HG02870 (cell line): ENCODE measurements at regions not wholly inside any gene's neighbourhood (a gene's known extent, or its start where the extent isn't known, plus 50 kb on each side); places are given as distances from the start of the nearest gene placed in this dataset.
"Not testable (repeated sequence)": the region's sequence is repeated elsewhere in the genome, so short reads cannot be mapped to it uniquely, and the experiment has no call there.

ENCODE experiments used
- ATAC-seq: cut with Tn5 transposase; IDR thresholded peaks from one replicate; pipeline ENCODE4 v1.9.1; 2021; ENCODE audit warnings: mild to moderate bottlenecking, moderate library complexity; ENCODE audit not compliant: unreplicated experiment

DNA sequence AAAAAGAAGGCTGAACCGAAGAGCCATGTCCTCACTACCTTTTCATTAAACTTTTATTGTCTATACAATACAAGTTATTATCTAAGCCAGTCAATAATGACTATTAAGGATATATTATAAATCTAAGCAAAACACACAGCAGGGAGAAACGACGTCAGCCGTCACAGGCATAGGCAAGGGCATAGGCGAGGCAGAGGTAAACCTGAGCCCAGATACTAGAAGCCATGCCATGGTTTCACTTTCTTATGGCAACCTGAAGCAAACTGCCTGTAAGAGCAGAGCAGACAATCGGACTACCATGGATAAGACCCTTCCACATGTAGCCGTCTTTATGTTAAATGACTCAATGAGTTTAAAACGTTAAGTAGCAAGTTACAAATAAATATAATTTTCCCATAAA lies 238.5 kb upstream of the ZNF521 start:
- no peak for ATAC-seq

DNA sequence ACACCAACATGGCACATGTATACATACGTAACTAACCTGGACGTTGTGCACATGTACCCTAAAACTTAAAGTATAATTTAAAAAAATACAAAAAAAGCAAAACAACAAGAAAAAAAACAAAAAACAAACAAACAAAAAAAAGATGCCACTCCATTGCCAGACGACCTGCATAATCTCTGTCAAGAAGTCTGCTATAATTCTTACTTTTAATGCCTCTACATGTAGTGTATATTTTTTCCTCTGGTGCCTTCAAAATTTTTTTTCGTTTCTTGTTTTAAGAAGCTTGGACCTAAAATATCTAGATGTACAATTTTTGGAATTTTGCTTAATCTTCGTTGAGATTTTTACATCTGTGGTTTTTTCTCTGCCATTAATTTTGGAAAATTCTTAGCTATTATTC lies 235.6 kb upstream of the ZNF521 start:
- ATAC-seq: no peak

DNA sequence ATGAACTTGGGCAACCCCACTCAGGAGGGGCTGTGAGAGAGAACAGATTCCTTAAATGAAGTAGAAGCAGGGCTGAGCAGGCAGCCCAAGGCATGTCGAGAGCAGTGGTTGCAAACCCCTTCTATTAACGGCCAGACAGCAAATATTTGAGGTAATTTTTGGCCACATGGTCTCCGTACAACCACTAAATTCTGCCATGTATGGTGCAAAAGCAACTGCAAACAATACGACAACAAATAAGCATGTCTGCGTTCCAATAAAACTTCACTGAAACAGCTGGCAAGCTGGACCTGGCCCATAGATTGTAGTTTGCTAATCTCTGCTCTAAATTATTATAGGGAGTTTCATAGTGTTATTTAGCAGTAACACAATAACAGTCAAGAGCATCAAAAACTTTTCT lies 217.0 kb upstream of the ZNF521 start:
- ATAC-seq: no peak

DNA sequence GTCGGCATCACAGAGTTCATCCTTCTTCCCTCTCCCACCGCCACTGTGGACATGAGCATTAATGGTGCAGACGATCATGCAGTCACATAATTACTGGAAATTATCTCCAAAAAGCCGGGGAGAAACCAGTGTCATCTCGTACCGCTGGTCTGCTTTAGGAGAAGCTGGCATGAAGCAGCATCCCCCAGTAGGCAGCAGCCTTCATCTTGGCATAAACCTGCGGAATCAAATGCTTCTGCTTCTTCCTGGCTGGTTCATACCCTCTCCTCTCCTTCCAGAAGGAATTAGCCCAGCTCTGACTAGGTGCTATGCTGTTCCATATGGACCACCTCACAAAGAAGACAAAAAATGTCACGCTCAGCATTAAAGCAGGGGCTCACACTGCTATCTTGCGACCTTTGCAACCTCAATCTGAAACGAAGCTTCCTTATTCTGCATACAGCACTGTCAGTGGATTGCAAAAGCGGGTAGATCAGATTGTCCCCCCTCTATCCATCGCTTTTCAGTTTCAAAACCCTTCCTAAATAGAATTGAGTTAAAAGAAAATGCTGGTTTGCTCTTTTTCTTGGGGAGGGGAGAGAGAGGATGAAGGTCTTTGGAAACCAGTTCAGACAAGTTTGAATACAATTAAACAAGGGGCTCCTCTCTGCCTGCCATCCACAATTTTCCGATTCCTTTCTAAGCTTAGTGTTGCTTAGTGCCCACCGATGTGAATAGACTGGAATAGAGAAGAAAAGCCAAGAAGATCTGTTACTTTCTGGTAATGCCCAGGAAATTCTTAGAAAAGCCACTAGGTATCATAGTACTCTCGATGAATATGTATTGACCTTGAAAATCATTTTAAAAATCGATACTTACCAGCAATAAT lies 212.1 kb upstream of the ZNF521 start:
- ATAC-seq: no peak

DNA sequence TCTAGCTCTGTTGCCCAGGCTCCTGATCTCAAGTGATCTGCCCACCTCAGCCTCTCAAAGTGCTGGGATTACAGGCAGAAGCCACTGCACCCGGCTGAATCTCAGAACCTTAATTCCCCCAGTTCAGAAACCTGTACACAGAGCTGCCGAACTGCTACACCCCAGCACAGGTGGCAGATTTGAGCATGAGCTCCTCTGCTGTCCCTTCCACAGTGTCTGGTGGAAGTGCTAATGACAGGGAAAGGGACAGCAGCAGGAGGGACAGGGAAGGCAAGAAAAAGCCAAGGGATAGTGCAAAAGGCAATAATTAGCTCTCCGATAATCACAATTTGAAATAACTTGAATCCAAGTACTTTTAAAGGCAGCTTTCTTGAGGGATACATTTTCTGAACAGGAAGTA lies 211.4 kb upstream of the ZNF521 start:
- ATAC-seq: no peak

DNA sequence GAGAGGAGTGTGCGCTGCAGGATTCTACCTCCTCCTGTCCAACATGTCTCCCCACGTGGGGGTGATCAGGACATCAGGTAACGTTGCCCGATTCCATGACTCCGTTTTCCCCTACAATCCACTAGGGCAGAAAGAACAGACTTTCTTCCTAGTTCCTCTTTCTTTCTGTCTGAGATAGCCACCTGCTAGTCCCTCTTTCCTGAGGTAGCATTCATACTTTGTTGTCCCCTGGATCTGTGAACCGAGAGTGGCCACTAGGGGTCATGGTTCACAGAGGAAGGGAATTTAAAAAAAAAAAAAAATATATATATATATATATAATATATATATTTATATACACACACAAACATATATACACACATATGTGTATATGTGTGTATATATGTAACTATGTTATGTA lies 210.0 kb upstream of the ZNF521 start:
- no peak for ATAC-seq

DNA sequence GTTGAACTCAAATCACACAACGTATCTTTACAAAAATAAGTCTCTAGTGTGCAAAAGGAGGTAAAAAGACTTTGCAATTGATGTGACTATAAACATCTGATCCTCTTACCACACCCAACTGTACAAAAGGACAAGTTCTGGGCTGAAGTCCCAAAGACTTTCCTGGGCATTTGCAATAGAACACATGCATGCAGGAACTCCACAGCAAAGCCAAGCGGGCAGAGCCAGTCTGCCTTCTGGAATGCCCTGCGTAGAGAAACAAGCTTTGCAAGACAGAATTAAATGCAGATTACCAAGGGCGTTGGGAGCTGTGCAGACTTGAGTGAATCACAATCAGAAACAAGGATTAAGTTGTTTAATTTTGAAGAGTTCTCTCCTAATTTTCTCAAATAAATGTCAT lies 208.4 kb upstream of the ZNF521 start:
- no peak for ATAC-seq

DNA sequence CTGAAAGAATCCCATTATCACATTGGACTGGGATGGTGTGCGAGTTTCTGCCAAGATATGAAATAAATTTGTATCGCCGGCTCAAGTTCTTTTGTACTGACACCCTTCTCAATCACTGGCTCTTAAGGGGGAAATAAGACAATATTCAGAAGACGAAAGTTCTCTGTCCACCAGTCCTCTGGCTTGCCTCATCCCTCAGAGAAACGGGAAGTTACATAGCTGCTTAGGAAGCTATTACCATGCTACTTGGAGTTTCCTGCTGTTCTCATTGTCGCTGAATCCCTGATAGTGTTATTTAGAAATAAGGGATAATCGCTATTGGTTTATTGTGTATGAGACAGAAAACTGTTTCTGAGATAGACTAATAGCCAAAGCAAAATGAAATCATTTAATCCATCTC lies 205.0 kb upstream of the ZNF521 start:
- no peak for ATAC-seq

DNA sequence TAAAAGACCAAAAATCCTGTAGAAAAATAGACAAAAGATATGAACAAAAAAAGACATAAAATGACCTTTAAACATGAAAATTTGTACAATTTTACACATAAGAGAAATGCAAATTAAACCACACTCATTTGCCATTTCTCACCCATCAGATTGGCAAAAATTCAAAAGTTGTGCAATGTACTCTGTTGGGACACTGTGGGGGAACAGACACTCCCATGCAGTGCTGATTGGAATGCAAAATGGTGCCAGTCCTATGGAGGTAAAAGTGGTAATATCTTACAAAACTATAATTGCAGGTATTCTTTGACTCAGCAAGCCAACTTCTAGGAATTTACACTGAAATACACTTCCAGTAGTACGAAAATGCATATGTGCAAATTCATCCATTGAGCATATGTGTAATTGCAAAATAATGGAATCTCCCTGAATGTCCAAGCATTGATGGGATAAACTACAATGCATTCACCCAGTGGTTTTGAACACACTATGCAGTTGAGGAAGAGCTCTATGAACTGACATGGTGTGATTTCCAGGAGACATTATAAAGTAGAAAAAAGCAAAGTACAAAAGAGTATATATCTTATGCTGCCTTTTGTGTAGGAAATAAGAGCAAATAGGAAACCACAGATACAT lies 201.8 kb upstream of the ZNF521 start:
- no peak for ATAC-seq

DNA sequence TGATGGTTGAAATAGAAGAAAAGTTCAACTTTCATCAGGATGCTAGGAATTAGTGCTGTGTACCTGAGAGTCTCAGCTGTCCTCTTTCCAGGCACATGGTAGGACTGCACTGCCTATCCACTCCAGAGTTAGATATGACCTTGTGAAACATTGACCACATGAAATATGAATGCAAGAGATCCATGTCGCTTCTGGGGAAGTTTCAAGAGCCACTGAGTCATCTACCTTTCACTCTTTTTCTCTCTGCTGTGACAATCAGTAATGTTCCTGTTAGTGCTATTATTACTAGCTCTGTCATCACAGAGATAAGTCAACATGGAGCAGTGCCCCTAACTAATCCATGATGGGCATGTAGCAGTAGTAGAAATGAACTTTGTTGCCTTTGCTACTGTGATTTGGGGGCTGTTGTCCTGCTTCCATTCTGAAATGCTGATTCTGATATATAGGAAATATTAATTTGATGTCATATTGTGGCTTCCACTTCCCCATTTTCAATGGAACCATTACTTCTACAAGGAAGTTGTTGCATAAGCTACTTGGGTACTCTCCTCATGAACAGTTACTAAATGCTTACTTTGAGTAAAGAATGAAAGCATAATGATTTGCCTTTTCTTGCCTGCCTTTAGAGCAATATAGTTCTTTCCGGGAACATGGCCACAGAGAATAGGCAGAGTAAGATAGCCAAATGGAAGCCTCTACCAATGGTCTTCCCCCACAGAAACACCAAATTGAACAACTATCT lies 192.8 kb upstream of the ZNF521 start:
- no peak for ATAC-seq

DNA sequence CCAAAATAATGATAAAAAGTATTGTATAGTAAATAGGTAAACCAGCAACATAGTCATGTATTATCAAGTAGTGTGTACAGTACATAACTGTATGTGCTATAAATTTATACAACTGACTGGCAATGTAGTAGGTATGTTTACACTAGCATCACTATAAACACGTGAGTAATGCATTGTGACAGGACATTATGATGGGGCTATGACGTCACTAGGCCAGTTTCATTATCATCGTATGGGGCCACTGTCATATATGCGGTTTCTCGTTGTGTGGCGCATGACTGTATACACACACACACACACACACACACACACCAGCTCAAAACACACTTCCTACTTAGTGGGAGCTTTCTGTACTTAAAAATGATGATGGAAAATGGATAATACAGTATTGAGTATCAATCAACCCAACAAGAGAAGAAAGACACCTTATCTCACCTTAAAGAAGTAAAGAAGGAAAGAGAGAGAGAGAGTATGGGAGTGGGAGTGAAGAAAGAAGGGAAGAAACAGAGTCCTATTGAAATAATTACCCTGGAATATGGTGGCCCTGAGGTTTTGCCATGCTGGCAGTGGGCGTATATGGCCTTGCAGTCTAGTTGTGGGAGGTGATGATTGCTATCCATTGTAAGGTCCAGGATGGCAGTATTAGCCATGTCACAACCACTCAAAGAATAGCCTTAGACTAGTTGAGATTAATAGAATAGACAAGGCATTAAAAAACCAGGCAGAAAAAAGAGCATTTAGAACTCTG lies 186.4 kb upstream of the ZNF521 start:
- no peak for ATAC-seq

DNA sequence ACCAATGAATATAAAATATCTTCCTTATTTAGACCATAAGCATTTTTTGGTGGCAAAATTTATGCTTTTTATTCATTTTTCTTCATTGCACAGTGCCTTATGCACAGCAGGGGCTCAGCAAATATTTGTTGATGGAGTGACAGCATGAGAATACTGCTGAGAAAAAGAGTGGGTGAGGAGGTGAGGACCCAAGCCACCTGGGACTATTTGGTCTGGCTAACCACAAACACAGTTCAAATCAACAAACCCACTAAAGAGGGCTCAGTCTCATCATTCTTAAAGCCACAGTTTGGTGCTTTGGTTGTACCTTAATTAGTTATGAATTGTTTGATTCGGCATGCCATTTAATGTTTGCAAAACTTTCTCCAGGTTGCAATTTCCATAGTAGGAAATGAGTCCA lies 183.5 kb upstream of the ZNF521 start:
- ATAC-seq: no peak

DNA sequence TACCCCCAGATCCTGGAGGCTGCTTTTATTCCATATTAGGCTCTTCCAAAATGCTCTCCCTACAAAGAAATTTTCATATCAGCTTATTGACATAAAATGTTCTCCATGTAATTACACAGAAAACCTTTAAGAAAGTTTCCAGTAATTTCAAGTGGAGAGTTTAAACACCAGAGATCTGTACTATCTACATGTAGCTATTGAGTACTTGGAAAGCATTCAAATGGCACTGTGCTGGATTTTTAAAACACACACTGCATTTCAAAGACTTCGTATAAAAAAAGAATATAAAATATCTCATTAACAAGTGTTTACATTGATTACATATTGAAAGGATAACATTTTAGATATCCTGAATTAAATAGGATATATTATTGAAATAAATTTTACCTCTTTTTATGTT lies 182.4 kb upstream of the ZNF521 start:
- no peak for ATAC-seq

DNA sequence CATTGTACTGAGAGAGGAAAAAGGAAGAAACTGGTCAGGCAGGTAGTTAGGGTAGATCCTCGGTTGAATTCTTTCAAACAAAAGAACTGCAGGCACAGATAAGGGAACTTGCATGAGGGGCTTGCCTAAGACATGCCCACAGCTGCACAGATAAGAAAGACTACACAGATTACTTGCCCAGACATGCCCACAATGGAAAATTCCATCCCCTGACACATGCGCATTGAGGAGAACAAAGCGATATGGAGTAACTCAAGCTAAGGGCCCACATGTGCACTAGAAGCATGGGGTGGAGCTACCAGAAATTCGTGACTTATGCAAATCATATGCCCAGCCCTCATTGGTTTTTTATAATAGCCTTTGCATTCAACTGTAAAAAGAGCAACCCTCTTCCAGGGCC lies 181.3 kb upstream of the ZNF521 start:
- ATAC-seq: no peak

DNA sequence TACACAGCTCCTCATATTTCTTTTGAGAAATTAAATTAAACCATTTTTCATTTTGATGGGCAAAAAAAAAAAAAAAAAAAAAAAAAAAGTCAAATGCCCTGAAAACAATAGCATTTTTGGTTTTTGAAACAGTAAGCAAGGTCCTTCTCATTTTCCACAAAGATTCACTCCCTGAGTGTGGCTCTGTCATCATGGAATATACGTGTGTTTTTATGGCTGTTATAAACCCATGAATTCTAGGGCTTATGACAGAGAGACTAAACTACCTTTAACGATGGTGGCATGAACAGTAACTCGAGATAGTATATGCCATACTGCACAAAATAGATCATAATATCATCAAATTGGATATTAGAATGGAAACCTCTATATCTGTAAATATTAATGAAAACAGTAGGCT lies 179.2 kb upstream of the ZNF521 start:
- ATAC-seq: no peak

DNA sequence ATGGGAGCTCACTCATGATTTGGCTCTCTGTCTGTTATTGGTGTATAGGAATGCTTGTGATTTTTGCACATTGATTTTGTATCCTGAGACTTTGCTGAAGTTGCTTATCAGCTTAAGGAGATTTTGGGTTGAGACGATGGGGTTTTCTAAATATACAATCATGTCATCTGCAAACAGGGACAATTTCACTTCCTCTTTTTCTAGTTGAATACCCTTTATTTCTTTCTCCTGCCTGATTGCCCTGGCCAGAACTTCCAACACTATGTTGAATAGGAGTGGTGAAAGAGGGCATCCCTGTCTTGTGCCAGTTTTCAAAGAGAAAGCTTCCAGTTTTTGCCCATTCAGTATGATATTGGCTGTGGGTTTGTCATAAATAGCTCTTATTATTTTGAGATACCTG lies 173.8 kb upstream of the ZNF521 start:
- not testable (repeated sequence) for ATAC-seq

DNA sequence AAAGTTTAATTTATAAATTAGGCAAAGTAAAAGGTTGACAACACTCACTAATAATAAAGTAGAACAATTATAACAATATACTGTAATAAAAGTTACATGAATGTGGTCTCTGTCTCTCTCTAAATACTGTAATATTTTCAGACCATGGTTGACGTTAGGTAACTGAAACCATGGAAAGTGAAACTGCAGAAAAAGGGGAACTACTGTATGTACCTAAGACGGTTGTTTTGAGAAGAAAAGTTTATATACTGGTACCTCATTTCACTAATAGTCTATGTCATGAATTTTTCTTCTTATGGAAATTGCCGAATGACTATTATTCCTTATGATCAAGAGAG lies 166.7 kb upstream of the ZNF521 start:
- peak; percentile 98 for ATAC-seq

DNA sequence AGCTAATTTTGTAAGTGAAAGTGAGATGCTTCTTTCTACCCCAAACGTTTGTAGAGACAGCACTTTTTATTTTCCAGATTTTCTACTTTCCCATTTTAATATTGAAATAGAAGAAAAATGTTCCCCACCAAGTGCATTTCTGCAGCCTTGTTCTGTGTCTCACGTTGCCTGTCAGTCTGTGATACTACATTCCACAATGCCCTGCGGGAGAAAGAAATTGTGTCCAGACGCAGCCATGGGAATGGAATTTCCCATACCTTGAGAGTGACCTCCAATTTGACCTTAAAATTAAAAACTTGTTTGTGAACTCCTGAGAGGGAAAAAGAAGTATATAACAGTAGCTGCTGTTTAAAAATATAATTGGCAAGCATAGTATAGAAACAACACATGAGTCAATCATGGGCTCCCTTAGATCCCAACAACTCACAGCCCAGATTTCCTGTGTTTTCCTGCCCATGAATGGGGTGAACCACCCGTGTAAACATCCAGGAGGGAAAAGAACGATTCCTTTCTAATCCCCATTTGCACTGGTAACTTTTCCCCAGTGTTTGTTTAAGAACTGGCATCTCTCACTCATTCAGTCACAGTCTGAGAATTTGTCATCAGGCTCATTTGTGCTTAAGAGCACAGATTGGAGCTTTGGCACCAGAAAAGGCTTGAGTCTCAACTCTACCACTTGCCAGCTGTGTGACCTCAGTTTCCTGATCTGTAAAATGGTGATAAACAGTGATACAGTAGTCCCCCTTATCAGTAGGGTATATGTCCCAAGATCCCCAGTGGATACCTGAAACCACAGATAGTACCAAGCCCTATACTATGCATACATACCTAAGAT lies 166.1 kb upstream of the ZNF521 start:
- ATAC-seq: peak; percentile 20

DNA sequence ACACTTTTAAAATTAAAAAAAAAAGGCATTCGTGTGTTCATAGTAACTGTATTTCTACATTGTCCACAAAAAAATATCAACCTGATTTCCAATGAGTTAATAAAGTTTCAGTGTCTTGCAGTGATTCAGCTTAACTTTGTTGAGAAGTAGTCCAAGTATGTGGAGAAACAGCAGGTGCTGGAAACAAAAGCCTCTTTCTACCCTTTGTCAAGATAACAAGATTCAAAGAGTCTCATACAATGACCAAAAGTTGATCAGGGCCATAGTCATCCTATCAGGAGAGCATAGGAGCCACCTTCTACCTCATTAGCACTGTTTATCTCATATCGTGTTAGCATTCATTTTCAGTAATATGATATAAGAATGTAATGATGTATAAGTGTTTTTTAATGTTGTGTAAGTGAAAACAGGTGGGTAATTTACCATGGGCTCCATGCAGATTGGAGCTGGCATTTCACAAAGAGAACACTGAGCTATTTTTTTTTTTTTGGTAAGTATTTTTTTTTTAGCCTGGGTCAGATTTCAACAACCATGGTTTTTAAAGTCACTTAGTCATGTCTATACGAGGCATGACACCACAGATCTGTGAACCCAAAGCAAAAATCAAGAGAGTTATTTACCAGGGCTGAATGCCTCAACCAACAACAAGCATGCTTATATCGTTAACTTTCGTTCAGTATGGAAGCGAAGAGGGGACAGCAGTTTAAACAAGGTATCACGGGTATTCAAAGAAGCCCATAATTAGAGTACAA lies 165.0 kb upstream of the ZNF521 start:
- no peak for ATAC-seq

DNA sequence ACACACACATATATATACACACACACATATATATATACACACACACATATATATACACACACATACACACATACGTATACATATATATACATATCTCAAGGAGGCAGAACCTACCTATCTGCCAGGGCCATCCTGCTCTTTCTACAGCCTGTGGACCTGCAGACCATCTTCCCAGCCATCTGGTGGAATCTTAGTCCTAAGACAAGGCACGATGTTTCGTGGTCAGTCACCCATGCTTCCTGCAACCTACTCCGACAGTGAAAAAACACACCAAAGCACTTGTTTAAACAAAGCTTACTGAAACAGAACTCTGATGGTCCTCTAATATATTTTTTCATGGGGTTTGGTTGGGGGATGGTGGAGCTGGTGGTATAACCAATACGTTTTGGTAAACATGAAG lies 164.2 kb upstream of the ZNF521 start:
- ATAC-seq: no peak
